SK-N-MC (cell line): ENCODE measurements at regions not wholly inside any gene's neighbourhood (a gene's known extent, or its start where the extent isn't known, plus 50 kb on each side); places are given as distances from the start of the nearest gene placed in this dataset.

Experiments used
- EZH2 ChIP-seq: fragments of 200-600 bp; sonication (generic); IDR thresholded peaks from one replicate; pipeline ENCODE4 v1.6.1; 2017; ENCODE audit warnings: antibody characterized with exemption
- POLR2AphosphoS5 ChIP-seq: IDR thresholded peaks from 2 replicates; pipeline ENCODE4 v1.6.1; 2012; ENCODE audit warnings: mild to moderate bottlenecking, low read depth, low read length, borderline replicate concordance

DNA sequence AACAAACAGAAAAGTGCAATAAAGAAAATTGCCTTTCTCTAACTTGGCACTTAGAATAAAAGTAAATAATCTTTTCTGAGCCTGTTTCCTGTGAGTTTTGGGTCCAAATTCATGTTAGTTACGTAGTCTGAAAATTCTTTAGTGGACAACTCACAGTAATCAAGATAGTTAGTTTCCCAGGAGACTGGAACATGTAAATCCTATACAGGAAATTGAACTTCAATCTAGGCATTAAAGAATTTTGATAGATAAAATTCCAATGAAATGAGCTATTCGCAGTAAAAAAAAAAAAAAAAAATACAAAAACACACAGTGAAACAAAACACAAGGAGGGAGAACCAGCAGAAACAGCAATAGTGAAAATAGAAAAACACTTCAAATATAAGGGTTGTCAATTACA is 83.8 kb upstream of the REG3G start:
- TF ChIP-seq EZH2 (no peak), POLR2AphosphoS5 (no peak)
